Natural killer cell treated with Interleukin-12 subunit alpha and Interleukin-12 subunit beta and Interleukin-15 and Interleukin-18, amount 100 ng/mL, for 72 hours (primary cell): ENCODE measurements at regions not wholly inside any gene's neighbourhood (a gene's known extent, or its start where the extent isn't known, plus 50 kb on each side); places are given as distances from the start of the nearest gene placed in this dataset.

Experiments
- ATAC-seq, 2 donors: fragments of 150-1000 bp; cut with Tn5 transposase in 1 of 2; sonication (Bioruptor Pico), chemical (Tn5 transposase) in 1 of 2; 2 replicates each; pipeline ENCODE4 v1.10.0; 2021
- DNase-seq: peaks from one replicate; pipeline ENCODE4 v3.0.0; 2022; ENCODE audit warnings: low spot score
- H3K27ac Mint-ChIP-seq, 2 donors: 1 replicate in 1 of 2; 2 replicates in 1 of 2; pipeline ENCODE4 v1.8.0; 2022; ENCODE audit warnings: mixed read lengths in 2 of 2, mild to moderate bottlenecking in 1 of 2, moderate library complexity in 1 of 2
- H3K27me3 Mint-ChIP-seq, 2 donors: 1 replicate in 1 of 2; 2 replicates in 1 of 2; pipeline ENCODE4 v1.8.0; 2022; ENCODE audit warnings: mixed read lengths in 2 of 2
- H3K36me3 Mint-ChIP-seq: one replicate; pipeline ENCODE4 v1.8.0; 2022; ENCODE audit warnings: mixed read lengths
- H3K4me1 Mint-ChIP-seq, 2 donors: 1 replicate in 1 of 2; 2 replicates in 1 of 2; pipeline ENCODE4 v1.8.0; 2022; ENCODE audit warnings: low read depth in 2 of 2, mixed read lengths in 2 of 2, mild to moderate bottlenecking in 1 of 2
- H3K4me3 Mint-ChIP-seq: one replicate; pipeline ENCODE4 v1.8.0; 2022; ENCODE audit warnings: mixed read lengths
- H3K9me3 Mint-ChIP-seq: 2 replicates; pipeline ENCODE4 v1.8.0; 2022; ENCODE audit warnings: mixed read lengths

- ATAC-seq = no peak
- no peak overlapping the region for H3K4me3 Mint-ChIP-seq
- H3K36me3 Mint-ChIP-seq = no peaks in the 10 kb centered on the region
- H3K27me3 Mint-ChIP-seq = no peaks in the 10 kb centered on the region
- DNase-seq = no peak
- H3K4me1 Mint-ChIP-seq = no peaks in the 10 kb centered on the region
- no peak overlapping the region for H3K27ac Mint-ChIP-seq
- peaks cover 3% of the 10 kb centered on the region for H3K9me3 Mint-ChIP-seq
Measured at GRCh38 chr3:81985996-81986723, 224.7 kb upstream of the GBE1 start.

DNA sequence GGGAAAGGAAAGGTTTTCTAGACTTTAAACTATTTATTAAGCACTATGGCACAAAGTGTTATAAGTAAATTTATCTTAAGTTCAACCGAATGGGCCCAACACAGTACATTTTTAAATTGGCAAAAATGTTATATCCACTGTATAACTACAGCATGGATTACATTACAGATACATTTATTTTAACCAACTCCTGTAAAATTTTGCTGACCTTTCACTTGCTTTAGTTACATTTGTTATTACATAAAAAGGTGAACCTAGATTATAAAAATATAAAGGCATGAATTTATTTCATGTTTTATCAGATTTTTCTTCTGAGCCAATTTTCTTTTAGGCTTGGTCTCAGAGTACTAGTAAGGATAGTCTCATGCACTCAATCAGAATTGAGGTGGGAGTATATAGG lies 221.9 kb upstream of the GBE1 start:
- H3K9me3 Mint-ChIP-seq = peaks cover 5% of the 10 kb centered on the region

DNA sequence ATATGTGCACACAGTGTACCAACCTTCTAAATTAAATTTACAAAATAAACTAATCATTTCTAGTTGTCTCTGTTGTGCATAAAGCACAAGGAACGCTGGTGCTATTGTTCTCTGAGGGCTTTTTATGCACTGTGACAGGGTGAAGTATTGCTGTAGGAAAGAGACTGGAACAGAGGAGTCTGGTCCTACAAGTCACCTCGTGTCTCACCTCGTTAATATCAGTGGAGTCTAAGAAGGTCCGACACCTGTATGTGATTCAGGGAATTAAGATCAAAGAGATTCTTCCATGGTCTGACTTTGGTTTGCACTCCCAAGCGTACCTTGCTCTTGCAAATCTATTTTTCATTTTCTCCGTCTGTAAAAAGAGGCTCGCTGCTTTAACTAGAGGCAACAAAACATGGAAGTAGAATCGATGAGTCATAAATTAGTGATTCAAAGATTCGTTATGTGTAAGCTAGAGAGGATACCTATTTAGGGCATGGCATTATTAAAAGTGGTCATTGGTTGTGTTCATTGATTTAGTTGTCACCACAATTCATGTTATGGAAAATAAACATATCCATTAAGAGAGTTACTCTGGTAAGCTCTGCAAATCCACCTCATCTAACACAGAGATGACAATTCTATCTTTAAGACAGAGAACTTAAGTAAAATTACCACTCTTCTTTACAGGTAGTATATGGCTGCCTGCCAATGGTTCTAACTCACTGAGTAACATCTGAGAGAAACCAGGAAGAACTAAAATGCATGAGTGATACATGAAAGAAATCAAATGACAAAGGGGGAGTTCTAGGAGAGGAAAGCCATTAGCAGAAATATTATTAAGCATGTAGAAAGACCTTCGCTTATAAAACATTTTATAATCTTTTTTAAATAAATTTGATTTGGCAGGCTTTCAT lies 219.4 kb upstream of the GBE1 start:
- DNase-seq (no peak), ATAC-seq (no peak)
- Mint-ChIP-seq H3K4me1 (no peaks in the 10 kb centered on the region), H3K27me3 (no peaks in the 10 kb centered on the region), H3K4me3 (no peak overlapping the region), H3K9me3 (peaks cover 5% of the 10 kb centered on the region), H3K36me3 (no peaks in the 10 kb centered on the region), H3K27ac (no peak overlapping the region)

More for the DNA sequence above, 221.9 kb upstream of the GBE1 start:
- no peaks in the 10 kb centered on the region for H3K36me3 Mint-ChIP-seq
- H3K4me1 Mint-ChIP-seq = no peaks in the 10 kb centered on the region
- no peak overlapping the region for H3K27ac Mint-ChIP-seq
- H3K4me3 Mint-ChIP-seq = no peak overlapping the region
- no peaks in the 10 kb centered on the region for H3K27me3 Mint-ChIP-seq
- no peak for DNase-seq
- no peak for ATAC-seq

DNA sequence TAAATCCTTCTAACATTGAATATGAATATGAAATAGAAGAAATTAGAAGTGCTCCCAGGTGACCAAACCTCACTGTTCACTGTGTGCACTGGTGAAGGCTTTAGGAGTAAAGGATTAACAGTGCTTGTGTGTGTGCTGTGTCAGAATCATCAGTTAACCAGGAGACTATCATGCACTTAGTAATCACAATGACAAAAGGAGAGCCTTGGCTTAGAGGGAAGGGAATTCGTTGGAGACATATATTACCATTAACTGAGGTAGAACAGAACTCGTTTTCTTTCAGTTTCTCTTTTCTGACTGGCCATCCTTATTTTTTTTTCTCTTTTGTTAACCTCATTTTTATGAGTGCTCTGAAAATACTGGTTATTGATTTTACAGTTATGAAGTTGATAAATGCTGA lies 213.3 kb upstream of the GBE1 start:
- ATAC-seq = no peak
- no peaks in the 10 kb centered on the region for H3K27me3 Mint-ChIP-seq
- peaks cover 13% of the 10 kb centered on the region for H3K9me3 Mint-ChIP-seq
- DNase-seq = no peak
- no peak overlapping the region for H3K4me3 Mint-ChIP-seq
- H3K27ac Mint-ChIP-seq = no peak overlapping the region
- no peaks in the 10 kb centered on the region for H3K4me1 Mint-ChIP-seq
- no peaks in the 10 kb centered on the region for H3K36me3 Mint-ChIP-seq

GRCh38 chr3:81968658-81969057 lies 207.2 kb upstream of the GBE1 start:
- ATAC-seq (no peak), DNase-seq (no peak)
- Mint-ChIP-seq H3K27ac (no peak overlapping the region), H3K4me3 (no peak overlapping the region), H3K27me3 (no peaks in the 10 kb centered on the region), H3K36me3 (no peaks in the 10 kb centered on the region), H3K4me1 (no peaks in the 10 kb centered on the region), H3K9me3 (peaks cover 14% of the 10 kb centered on the region)

GRCh38 chr3:81967393-81967792 lies 205.9 kb upstream of the GBE1 start:
- ATAC-seq (no peak), DNase-seq (no peak)
- H3K27ac Mint-ChIP-seq = no peak overlapping the region
- H3K27me3 Mint-ChIP-seq = no peaks in the 10 kb centered on the region
- H3K4me3 Mint-ChIP-seq = no peak overlapping the region
- H3K9me3 Mint-ChIP-seq = peaks cover 14% of the 10 kb centered on the region
- no peaks in the 10 kb centered on the region for H3K4me1 Mint-ChIP-seq
- H3K36me3 Mint-ChIP-seq = no peaks in the 10 kb centered on the region

- H3K9me3 Mint-ChIP-seq = peaks cover 4% of the 10 kb centered on the region
- H3K36me3 Mint-ChIP-seq = no peaks in the 10 kb centered on the region
- no peak for DNase-seq
- no peaks in the 10 kb centered on the region for H3K27me3 Mint-ChIP-seq
- no peak overlapping the region for H3K4me3 Mint-ChIP-seq
- H3K27ac Mint-ChIP-seq = no peak overlapping the region
- no peaks in the 10 kb centered on the region for H3K4me1 Mint-ChIP-seq
- no peak for ATAC-seq
Measured at GRCh38 chr3:81965696-81966095, 204.3 kb upstream of the GBE1 start.

DNA sequence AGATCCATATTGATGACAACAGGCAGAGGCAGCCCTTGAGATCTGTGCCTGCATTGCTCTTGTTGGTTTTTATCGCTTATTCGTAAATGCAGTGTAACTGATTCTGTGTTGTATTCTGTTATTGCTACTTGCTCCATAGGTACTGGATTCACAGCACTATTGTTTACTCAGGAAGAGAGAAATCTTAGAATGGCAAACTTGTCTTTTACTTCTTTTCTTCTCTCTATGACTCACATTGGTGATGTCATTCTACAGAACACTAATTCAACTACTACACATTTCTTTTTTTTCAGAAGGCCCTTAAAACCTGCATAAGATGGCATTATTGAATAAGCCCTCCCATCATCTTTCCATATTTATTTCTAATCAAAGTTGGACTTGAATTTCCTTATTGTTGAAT lies 201.0 kb upstream of the GBE1 start:
- no peak overlapping the region for H3K4me3 Mint-ChIP-seq
- no peaks in the 10 kb centered on the region for H3K36me3 Mint-ChIP-seq
- DNase-seq = no peak
- no peak for ATAC-seq
- H3K27ac Mint-ChIP-seq = no peak overlapping the region
- H3K4me1 Mint-ChIP-seq = no peaks in the 10 kb centered on the region
- H3K27me3 Mint-ChIP-seq = no peaks in the 10 kb centered on the region
- H3K9me3 Mint-ChIP-seq = peaks cover 10% of the 10 kb centered on the region

- H3K4me1 Mint-ChIP-seq = no peaks in the 10 kb centered on the region
- H3K27ac Mint-ChIP-seq = no peak overlapping the region
- DNase-seq (no peak), ATAC-seq (no peak)
- no peaks in the 10 kb centered on the region for H3K36me3 Mint-ChIP-seq
- no peak overlapping the region for H3K4me3 Mint-ChIP-seq
- peaks cover 12% of the 10 kb centered on the region for H3K9me3 Mint-ChIP-seq
- no peaks in the 10 kb centered on the region for H3K27me3 Mint-ChIP-seq
Measured at GRCh38 chr3:81958972-81959640, 197.7 kb upstream of the GBE1 start.

- Mint-ChIP-seq H3K4me3 (no peak overlapping the region), H3K27me3 (no peaks in the 10 kb centered on the region), H3K9me3 (peaks cover 15% of the 10 kb centered on the region), H3K4me1 (no peaks in the 10 kb centered on the region), H3K27ac (no peak overlapping the region), H3K36me3 (no peaks in the 10 kb centered on the region)
- no peak for ATAC-seq
- no peak for DNase-seq
Measured at GRCh38 chr3:81955878-81956277, 194.4 kb upstream of the GBE1 start.

GRCh38 chr3:81953111-81953510 lies 191.7 kb upstream of the GBE1 start:
- peaks cover 8% of the 10 kb centered on the region for H3K9me3 Mint-ChIP-seq
- H3K36me3 Mint-ChIP-seq = no peaks in the 10 kb centered on the region
- H3K27me3 Mint-ChIP-seq = no peaks in the 10 kb centered on the region
- no peaks in the 10 kb centered on the region for H3K4me1 Mint-ChIP-seq
- no peak for DNase-seq
- H3K27ac Mint-ChIP-seq = no peak overlapping the region
- no peak overlapping the region for H3K4me3 Mint-ChIP-seq
- no peak for ATAC-seq

DNA sequence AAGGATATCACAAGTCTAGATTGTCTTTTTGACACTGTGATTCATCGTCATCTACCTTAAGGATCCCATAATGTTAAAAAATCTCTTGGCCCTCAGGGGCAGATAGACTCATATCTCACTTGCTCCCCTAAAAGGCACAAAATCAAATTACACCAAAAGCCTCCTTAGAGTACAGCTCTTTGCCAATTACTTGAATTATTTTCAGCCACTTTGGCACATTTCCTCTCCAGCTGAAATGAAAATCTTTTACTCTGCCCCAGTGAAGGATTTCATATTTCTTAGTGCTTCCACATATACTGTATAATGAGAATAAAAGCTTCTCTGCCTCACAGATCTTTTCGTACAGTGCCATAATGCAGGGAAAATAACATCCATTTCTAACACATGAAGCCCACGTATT lies 190.7 kb upstream of the GBE1 start:
- ATAC-seq (no peak), DNase-seq (no peak)
- H3K4me3 Mint-ChIP-seq = no peak overlapping the region
- H3K27me3 Mint-ChIP-seq = no peaks in the 10 kb centered on the region
- no peaks in the 10 kb centered on the region for H3K36me3 Mint-ChIP-seq
- no peaks in the 10 kb centered on the region for H3K4me1 Mint-ChIP-seq
- no peak overlapping the region for H3K27ac Mint-ChIP-seq
- peaks cover 8% of the 10 kb centered on the region for H3K9me3 Mint-ChIP-seq

DNA sequence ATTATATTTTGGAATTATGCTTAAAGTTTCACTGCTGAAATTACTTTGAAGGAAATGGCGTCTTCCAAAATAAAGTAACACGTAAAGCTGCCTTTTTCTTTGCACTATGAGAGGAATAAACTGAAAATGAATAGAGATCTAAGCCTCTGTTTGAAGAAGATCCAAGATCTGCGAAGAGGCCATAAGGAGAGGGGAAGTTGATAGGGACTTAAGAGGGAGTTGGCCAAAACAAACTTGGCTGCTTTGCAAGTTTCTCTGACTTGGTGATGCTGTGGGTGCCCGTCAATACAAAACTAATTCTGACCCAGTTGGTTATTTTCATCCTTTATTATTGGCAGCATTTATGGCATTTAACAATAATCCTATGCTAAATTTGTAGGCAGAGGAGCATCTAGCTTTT lies 190.2 kb upstream of the GBE1 start:
- Mint-ChIP-seq H3K4me1 (no peaks in the 10 kb centered on the region), H3K4me3 (no peak overlapping the region), H3K27me3 (no peaks in the 10 kb centered on the region), H3K27ac (no peak overlapping the region), H3K36me3 (no peaks in the 10 kb centered on the region), H3K9me3 (peaks cover 8% of the 10 kb centered on the region)
- ATAC-seq = no peak
- no peak for DNase-seq

- ATAC-seq (no peak), DNase-seq (no peak)
- Mint-ChIP-seq H3K27me3 (no peaks in the 10 kb centered on the region), H3K36me3 (no peaks in the 10 kb centered on the region), H3K4me3 (no peak overlapping the region), H3K9me3 (peaks cover 5% of the 10 kb centered on the region), H3K4me1 (no peaks in the 10 kb centered on the region), H3K27ac (no peak overlapping the region)
Measured at GRCh38 chr3:81951106-81951505, 189.7 kb upstream of the GBE1 start.
